Fibroblast of the conjunctiva (primary cell): ENCODE measurements at regions not wholly inside any gene's neighbourhood (a gene's known extent, or its start where the extent isn't known, plus 50 kb on each side); places are given as distances from the start of the nearest gene placed in this dataset.
A peak's percentile ranks its signal among the peaks of the same experiment; 100 is the strongest.
"Not testable (repeated sequence)": the region's sequence is repeated elsewhere in the genome, so short reads cannot be mapped to it uniquely, and the experiment has no call there.

Experiments
- DNase-seq: peaks from one replicate; pipeline ENCODE4 v3.0.0-alpha.2; 2010; ENCODE audit warnings: low read depth

- no peak for DNase-seq
Measured at GRCh38 chr12:75943730-75944096, 87.9 kb downstream of the PHLDA1 start.

DNA sequence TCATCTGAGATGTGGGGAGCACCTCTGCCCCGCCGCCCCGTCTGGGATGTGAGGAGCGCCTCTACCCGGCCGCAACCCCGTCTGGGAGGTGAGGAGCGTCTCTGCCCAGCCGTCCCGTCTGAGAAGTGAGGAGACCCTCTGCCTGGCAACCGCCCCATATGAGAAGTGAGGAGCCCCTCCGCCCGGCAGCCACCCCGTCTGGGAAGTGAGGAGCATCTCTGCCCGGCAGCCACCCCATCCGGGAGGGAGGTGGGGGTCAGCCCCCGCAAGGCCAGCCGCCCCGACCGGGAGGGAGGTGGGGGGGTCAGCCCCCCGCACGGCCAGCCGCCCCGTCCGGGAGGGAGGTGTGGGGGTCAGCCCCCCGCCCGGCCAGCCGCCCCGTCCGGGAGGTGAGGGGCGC is 89.9 kb downstream of the PHLDA1 start:
- DNase-seq = not testable (repeated sequence)

GRCh38 chr12:75939016-75939642 is 92.4 kb downstream of the PHLDA1 start:
- no peak for DNase-seq

DNA sequence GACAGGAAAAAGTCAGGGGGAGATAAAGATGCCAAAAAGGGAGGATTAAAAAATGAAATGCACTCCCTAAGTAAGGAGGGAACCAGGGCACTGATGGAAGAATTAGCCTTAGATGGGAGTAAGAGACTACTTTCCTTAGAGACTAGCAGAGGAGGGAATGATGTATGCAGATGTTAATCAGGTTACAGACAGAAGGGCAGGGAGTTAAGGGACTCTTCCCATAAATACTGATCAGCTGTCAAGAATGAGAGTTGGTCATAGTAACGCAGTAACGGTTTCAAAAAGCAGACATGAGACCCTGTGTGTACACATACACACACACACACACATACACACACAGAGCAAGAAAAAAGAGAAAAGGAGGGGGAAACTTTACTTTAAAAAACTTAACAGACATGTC is 93.4 kb downstream of the PHLDA1 start:
- DNase-seq = no peak

- DNase-seq = no peak
Measured at GRCh38 chr12:75937486-75937885, 94.1 kb downstream of the PHLDA1 start.

DNA sequence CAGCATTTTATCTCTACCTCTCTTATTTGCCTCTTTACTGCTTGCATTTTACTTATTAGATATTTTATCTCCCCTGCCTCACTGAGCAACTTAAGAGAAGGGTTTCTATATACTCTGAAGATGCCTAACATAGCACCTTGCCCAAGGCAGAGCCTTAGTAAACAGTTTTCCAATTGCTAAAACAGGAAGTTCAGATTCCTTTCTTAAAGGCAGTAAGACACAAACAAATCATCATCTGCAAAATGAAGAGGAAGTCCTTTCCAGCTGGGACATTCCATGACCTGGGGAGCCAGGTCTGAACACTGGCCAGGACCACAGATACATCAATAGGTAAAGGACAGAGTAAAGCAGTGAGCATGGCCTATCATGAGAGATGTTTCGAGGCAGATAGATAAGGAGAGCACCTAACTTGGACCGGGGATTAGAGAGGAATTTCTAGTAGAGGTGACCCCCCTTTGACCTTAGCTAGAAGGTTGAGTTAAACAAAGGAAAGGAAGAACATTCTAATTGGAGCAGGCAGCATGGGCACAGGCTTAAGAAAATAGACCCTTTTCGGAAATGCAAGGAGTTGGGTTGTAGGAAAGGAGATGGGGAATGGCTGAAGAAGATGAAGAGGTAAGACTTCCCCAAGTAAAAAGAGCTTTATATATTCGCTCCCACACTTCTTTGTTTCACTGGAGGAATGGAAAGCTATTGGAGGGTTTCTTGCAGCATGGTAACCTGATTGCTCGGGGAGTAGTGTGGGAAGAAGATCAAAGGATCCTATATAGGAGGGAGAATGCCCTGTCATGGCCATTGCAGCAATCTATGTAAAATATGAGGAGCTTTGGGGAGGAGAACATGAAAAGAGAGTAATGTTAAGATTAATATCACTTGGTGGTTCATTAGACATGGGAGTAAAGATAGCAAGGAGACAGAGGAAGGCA is 94.8 kb downstream of the PHLDA1 start:
- no peak for DNase-seq

DNA sequence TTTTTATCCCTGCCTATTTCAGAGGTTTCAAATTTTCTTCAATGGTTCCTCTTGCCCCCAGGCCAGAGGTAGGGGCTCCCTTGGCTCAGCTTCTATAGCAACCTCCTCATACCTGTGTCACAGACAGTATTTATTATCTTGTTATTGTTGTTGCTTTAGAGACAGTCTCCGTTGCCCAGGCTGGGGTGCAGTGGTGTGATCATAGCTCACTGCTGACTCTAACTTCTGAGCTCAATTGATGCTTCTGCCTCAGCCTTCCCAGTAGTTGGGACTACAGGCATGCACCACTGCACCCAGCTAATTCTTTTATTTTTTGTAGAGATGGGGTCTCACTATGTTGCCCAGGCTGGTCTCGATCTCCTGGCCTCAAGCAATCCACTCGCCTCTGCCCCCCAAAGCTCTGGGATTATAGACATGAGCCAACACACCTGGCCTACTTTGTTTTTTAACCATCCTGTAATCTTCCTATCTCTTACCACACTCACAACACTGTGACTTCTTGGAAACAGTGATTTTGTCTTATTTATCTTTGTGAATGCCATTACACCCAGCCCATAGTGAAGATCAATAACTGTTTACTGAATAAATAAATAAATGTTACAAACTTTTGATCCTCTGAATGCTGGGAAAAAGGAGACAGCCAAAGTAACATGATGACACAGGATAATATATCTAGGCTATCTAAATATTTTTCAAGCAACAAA is 95.9 kb downstream of the PHLDA1 start:
- no peak for DNase-seq

GRCh38 chr12:75933101-75933500 is 98.5 kb downstream of the PHLDA1 start:
- DNase-seq = peak; percentile 73

GRCh38 chr12:75932241-75932640 is 99.3 kb downstream of the PHLDA1 start:
- DNase-seq = no peak

- DNase-seq = no peak
Measured at GRCh38 chr12:75923964-75924666, 107.5 kb downstream of the PHLDA1 start.

- no peak for DNase-seq
Measured at GRCh38 chr12:75922944-75923642, 108.5 kb downstream of the PHLDA1 start.

GRCh38 chr12:75921622-75922289 is 109.8 kb downstream of the PHLDA1 start:
- no peak for DNase-seq

DNA sequence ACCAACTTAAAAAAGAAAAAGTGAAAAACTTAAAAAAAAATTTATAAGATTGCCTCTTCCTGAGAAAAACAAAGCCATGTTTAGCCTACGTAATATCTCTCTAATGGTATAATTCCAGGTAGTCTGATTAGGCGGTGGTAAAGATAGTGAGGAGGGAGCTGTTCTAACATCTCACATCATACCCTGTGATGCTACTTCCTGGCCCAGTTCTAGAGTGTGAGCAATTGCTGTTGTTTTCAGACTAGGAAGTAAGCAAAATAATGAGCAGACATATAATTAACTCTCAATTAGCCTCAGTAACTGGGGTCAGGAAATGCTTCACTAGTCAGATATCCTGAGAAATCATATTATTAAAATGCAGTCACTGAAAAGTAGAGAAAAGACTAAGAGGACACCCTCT is 113.9 kb downstream of the PHLDA1 start:
- no peak for DNase-seq

- no peak for DNase-seq
Measured at GRCh38 chr12:75917083-75917482, 114.5 kb downstream of the PHLDA1 start.

- no peak for DNase-seq
Measured at GRCh38 chr12:75913502-75914351, 117.8 kb downstream of the PHLDA1 start.

GRCh38 chr12:75909714-75910656 is 121.6 kb downstream of the PHLDA1 start:
- DNase-seq = no peak

- DNase-seq = peak; percentile 92
Measured at GRCh38 chr12:75908961-75909605, 122.5 kb downstream of the PHLDA1 start.

GRCh38 chr12:75905922-75906321 is 125.7 kb downstream of the PHLDA1 start:
- peak; percentile 9 for DNase-seq
